CD14-positive monocyte (primary cell): ENCODE measurements at regions not wholly inside any gene's neighbourhood (a gene's known extent, or its start where the extent isn't known, plus 50 kb on each side); places are given as distances from the start of the nearest gene placed in this dataset.

ENCODE experiments used
- DNase-seq, 3 donors: peaks; one replicate each; pipeline ENCODE4 v3.0.0-alpha.2; 2011 to 2022
- H2AFZ ChIP-seq: 2 replicates; pipeline ENCODE4 v1.6.0; 2012; ENCODE audit warnings: mild to moderate bottlenecking, low read depth, low read length, inconsistent platforms; ENCODE audit not compliant: insufficient read depth, poor library complexity, severe bottlenecking
- H3K27ac ChIP-seq, 2 donors: 1 replicate in 1 of 2; 2 replicates in 1 of 2; pipeline ENCODE4 v1.5.1; 2012 to 2013; ENCODE audit warnings: low read length in 2 of 2, control low read depth in 1 of 2, inconsistent platforms in 1 of 2, low read depth in 1 of 2, mild to moderate bottlenecking in 1 of 2
- H3K27me3 ChIP-seq, 2 donors: one replicate each; pipeline versions ENCODE4 v1.6.0 to v1.6.1; 2011 to 2013; ENCODE audit warnings: low read length in 2 of 2; ENCODE audit not compliant: control insufficient read depth in 2 of 2, insufficient read depth in 2 of 2
- H3K36me3 ChIP-seq, 2 donors: replicated peaks in 1 of 2; 1 replicate in 1 of 2; 2 replicates in 1 of 2; pipeline versions ENCODE4 v1.5.1 to v1.6.1; 2012 to 2013; ENCODE audit warnings: low read length in 2 of 2, control low read depth in 1 of 2, inconsistent platforms in 1 of 2, mild to moderate bottlenecking in 1 of 2; ENCODE audit not compliant: insufficient read depth in 2 of 2, control insufficient read depth in 1 of 2
- H3K4me1 ChIP-seq, 2 donors: 1 replicate in 1 of 2; 2 replicates in 1 of 2; pipeline versions ENCODE4 v1.5.1 to v1.6.1; 2012 to 2013; ENCODE audit warnings: low read length in 2 of 2, control low read depth in 1 of 2, inconsistent platforms in 1 of 2, mild to moderate bottlenecking in 1 of 2, moderate library complexity in 1 of 2; ENCODE audit not compliant: insufficient read depth in 2 of 2, control insufficient read depth in 1 of 2
- H3K4me2 ChIP-seq: replicated peaks from 2 replicates; pipeline ENCODE3; 2012; ENCODE audit warnings: low read length, moderate library complexity, mild to moderate bottlenecking; ENCODE audit not compliant: poor library complexity, severe bottlenecking; ENCODE audit errors: extremely low read depth
- H3K4me3 ChIP-seq, 3 experiments: fragments of 200-600 bp in 1 of 3; sonication (generic) in 1 of 3; replicated peaks in 1 of 3; 1 replicate in 2 of 3; 2 replicates in 1 of 3; pipeline ENCODE4 v1.5.1; 2011 to 2013; ENCODE audit warnings: low read length in 3 of 3, mild to moderate bottlenecking in 3 of 3, control low read depth in 2 of 3, low read depth in 2 of 3, inconsistent platforms in 1 of 3, moderate library complexity in 1 of 3
- H3K79me2 ChIP-seq: 2 replicates; pipeline ENCODE4 v1.6.0; 2012; ENCODE audit warnings: mild to moderate bottlenecking, control low read depth, inconsistent platforms, low read length, moderate library complexity; ENCODE audit not compliant: insufficient read depth
- H3K9ac ChIP-seq: 2 replicates; pipeline ENCODE4 v1.6.0; 2017; ENCODE audit warnings: low read length, mild to moderate bottlenecking; ENCODE audit not compliant: insufficient read depth, poor library complexity, severe bottlenecking
- H3K9me3 ChIP-seq, 2 donors: replicated peaks in 1 of 2; 1 replicate in 1 of 2; 2 replicates in 1 of 2; pipeline versions ENCODE4 v1.5.1 to v1.6.1; 2012 to 2013; ENCODE audit warnings: low read length in 2 of 2, control low read depth in 1 of 2; ENCODE audit not compliant: control insufficient read depth in 1 of 2, insufficient read depth in 1 of 2
- H4K20me1 ChIP-seq: 2 replicates; pipeline ENCODE4 v1.6.0; 2012; ENCODE audit warnings: mild to moderate bottlenecking, low read length, control low read depth, moderate library complexity; ENCODE audit not compliant: insufficient read depth
- H3K27ac Mint-ChIP-seq, 7 donors: one replicate each; pipeline ENCODE4 v1.8.0; 2020; ENCODE audit warnings: mild to moderate bottlenecking in 7 of 7, mixed read lengths in 7 of 7, moderate library complexity in 6 of 7, inconsistent platforms in 2 of 7
- H3K27me3 Mint-ChIP-seq, 3 donors: one replicate each; pipeline ENCODE4 v1.8.0; 2021 to 2022; ENCODE audit warnings: low read depth in 3 of 3, mild to moderate bottlenecking in 3 of 3, mixed read lengths in 3 of 3, moderate library complexity in 3 of 3, inconsistent platforms in 1 of 3
- H3K36me3 Mint-ChIP-seq, 2 donors: one replicate each; pipeline ENCODE4 v1.8.0; 2020; ENCODE audit warnings: mixed read lengths in 2 of 2, inconsistent platforms in 1 of 2, mild to moderate bottlenecking in 1 of 2
- H3K4me1 Mint-ChIP-seq: one replicate; pipeline ENCODE4 v1.8.0; 2020; ENCODE audit warnings: mild to moderate bottlenecking, mixed read lengths
- H3K4me3 Mint-ChIP-seq, 2 donors: one replicate each; pipeline ENCODE4 v1.8.0; 2020; ENCODE audit warnings: mild to moderate bottlenecking in 2 of 2, mixed read lengths in 2 of 2, moderate library complexity in 1 of 2
- H3K9me3 Mint-ChIP-seq, 7 donors: one replicate each; pipeline ENCODE4 v1.8.0; 2020 to 2022; ENCODE audit warnings: mixed read lengths in 7 of 7, mild to moderate bottlenecking in 6 of 7, moderate library complexity in 6 of 7, inconsistent platforms in 2 of 7
- WGBS: methylation state at CpG from one replicate; pipeline ENCODE4 v1.1.5; 2013; ENCODE audit warnings: missing lambda C conversion rate; ENCODE audit not compliant: insufficient coverage; 5-methylcytosine and 5-hydroxymethylcytosine counted together
- intact Hi-C, 2 donors: fragments of 100-400 bp; cut with micrococcal nuclease; formaldehyde crosslinking; loops; one replicate each; pipeline versions ENCODE4 v1.15.0 to v1.15.1; 2023
- TF ChIP-seq, protein P1 (sequence below): fragments of 200-600 bp; IDR thresholded peaks from one replicate; pipeline ENCODE4 v1.8.0; 2022; ENCODE audit warnings: antibody characterized with exemption, mild to moderate bottlenecking

DNA sequence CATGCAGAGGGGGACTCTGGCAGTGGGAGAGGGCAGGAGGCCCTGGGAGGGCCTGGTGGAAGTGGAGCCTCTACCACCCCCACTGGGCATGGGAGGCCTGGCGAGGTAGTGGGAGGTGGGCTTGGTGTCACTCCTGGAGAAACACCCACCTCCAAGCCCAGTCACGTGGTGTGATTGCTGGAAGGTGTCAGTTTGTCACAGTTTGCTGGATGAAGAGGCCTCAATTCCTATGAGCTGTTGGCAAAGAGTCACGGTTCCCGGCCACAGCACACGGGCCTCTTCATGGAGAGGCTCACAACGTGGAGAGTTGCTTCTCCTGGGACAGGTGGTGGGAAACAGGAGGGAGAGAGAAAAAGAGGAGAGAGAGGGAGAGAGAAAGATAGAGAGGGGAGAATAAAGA lies 684.1 kb upstream of the ARGLU1 start:
- H3K36me3 ChIP-seq, result no peaks in the 10 kb centered on the region
- no peak overlapping the region for H3K9ac ChIP-seq
- Mint-ChIP-seq H3K9me3 (peaks cover 0 to 2% (median 0%) of the 10 kb centered on the region in 7 donors), H3K36me3 (no peaks in the 10 kb centered on the region), H3K4me3 (no peak overlapping the region), H3K27me3 (peaks cover 0 to 4% (median 0%) of the 10 kb centered on the region in 3 donors), H3K27ac (no peak overlapping the region), H3K4me1 (no peaks in the 10 kb centered on the region)
- no peaks in the 10 kb centered on the region for H3K27me3 ChIP-seq
- H2AFZ ChIP-seq, result no peak overlapping the region
- H3K79me2 ChIP-seq, result no peaks in the 10 kb centered on the region
- H3K4me2 ChIP-seq, result no peak overlapping the region
- no peaks in the 10 kb centered on the region for H3K4me1 ChIP-seq
- no peaks in the 10 kb centered on the region for H4K20me1 ChIP-seq
- intact Hi-C loops, result no loop called here
- H3K9me3 ChIP-seq, result no peaks in the 10 kb centered on the region
- no peak for DNase-seq
- 74% methylated on average over 4 of the region's 6 CpGs for WGBS
- H3K4me3 ChIP-seq, result no peak overlapping the region
- TF ChIP-seq, protein P1, sequence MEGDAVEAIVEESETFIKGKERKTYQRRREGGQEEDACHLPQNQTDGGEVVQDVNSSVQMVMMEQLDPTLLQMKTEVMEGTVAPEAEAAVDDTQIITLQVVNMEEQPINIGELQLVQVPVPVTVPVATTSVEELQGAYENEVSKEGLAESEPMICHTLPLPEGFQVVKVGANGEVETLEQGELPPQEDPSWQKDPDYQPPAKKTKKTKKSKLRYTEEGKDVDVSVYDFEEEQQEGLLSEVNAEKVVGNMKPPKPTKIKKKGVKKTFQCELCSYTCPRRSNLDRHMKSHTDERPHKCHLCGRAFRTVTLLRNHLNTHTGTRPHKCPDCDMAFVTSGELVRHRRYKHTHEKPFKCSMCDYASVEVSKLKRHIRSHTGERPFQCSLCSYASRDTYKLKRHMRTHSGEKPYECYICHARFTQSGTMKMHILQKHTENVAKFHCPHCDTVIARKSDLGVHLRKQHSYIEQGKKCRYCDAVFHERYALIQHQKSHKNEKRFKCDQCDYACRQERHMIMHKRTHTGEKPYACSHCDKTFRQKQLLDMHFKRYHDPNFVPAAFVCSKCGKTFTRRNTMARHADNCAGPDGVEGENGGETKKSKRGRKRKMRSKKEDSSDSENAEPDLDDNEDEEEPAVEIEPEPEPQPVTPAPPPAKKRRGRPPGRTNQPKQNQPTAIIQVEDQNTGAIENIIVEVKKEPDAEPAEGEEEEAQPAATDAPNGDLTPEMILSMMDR, result no peak
- no peak overlapping the region for H3K27ac ChIP-seq

DNA sequence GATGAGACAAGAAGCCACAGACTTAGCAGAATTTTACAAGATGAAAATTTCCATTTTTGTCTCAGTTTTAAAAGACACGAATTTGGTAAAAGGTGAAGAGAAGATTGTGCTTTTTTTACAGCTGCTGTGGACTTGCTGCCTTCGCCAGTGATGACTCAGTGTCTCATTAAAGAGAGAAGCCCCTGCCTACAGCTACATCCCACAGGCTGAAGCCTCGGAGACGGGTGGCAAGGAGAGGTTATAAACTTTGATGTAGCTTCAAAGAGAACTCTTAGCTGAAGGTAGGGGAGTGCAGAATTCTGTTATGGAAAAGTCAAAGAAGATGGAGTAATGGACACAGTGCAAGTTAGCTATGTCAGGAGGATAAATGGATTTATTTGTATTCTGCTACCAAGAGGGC lies 683.4 kb upstream of the ARGLU1 start:
- intact Hi-C loops, result no loop called here
- Histone ChIP-seq H3K27ac (no peak overlapping the region), H3K4me3 (no peak overlapping the region), H3K36me3 (no peaks in the 10 kb centered on the region), H3K4me1 (no peaks in the 10 kb centered on the region), H2AFZ (no peak overlapping the region), H3K4me2 (no peak overlapping the region), H3K9me3 (no peaks in the 10 kb centered on the region), H3K9ac (no peak overlapping the region), H3K79me2 (no peaks in the 10 kb centered on the region), H3K27me3 (no peaks in the 10 kb centered on the region), H4K20me1 (no peaks in the 10 kb centered on the region)
- Mint-ChIP-seq H3K27me3 (peaks cover 0 to 4% (median 0%) of the 10 kb centered on the region in 3 donors), H3K4me3 (no peak overlapping the region), H3K9me3 (peaks cover 0 to 2% (median 0%) of the 10 kb centered on the region in 7 donors), H3K36me3 (no peaks in the 10 kb centered on the region), H3K4me1 (no peaks in the 10 kb centered on the region), H3K27ac (no peak overlapping the region)
- TF ChIP-seq, protein P1, result no peak
- no peak for DNase-seq
- WGBS, result 50% methylated on average over 2 of the region's 4 CpGs
